Hepatocyte (in vitro differentiated cells): ENCODE measurements at regions not wholly inside any gene's neighbourhood (a gene's known extent, or its start where the extent isn't known, plus 50 kb on each side); places are given as distances from the start of the nearest gene placed in this dataset.
"Not testable (repeated sequence)": the region's sequence is repeated elsewhere in the genome, so short reads cannot be mapped to it uniquely, and the experiment has no call there.

Experiments
- DNase-seq: peaks from one replicate; pipeline ENCODE4 v3.0.0-alpha.2; 2016; ENCODE audit warnings: low spot score
- H2AFZ ChIP-seq: fragments of 200-600 bp; sonication (generic); 2 replicates; pipeline ENCODE4 v1.6.0; 2016; ENCODE audit warnings: antibody characterized with exemption, mild to moderate bottlenecking
- H3K27ac ChIP-seq: fragments of 200-600 bp; sonication (generic); 2 replicates; pipeline ENCODE4 v1.5.1; 2016; ENCODE audit warnings: mild to moderate bottlenecking
- H3K27me3 ChIP-seq: fragments of 200-600 bp; sonication (generic); 2 replicates; pipeline ENCODE4 v1.6.1; 2016
- H3K36me3 ChIP-seq: fragments of 200-600 bp; sonication (generic); replicated peaks from 2 replicates; pipeline ENCODE4 v1.5.1; 2016; ENCODE audit warnings: low read depth; ENCODE audit not compliant: insufficient read depth
- H3K4me1 ChIP-seq: fragments of 200-600 bp; sonication (generic); 2 replicates; pipeline ENCODE4 v1.5.1; 2016; ENCODE audit warnings: mild to moderate bottlenecking, moderate library complexity; ENCODE audit not compliant: insufficient read depth
- H3K4me2 ChIP-seq: fragments of 200-600 bp; sonication (generic); 2 replicates; pipeline ENCODE4 v1.6.0; 2016
- H3K4me3 ChIP-seq: fragments of 200-600 bp; sonication (generic); 2 replicates; pipeline ENCODE4 v1.5.1; 2016; ENCODE audit warnings: mild to moderate bottlenecking
- H3K79me2 ChIP-seq: fragments of 200-600 bp; sonication (generic); 2 replicates; pipeline ENCODE4 v1.6.0; 2017; ENCODE audit warnings: mild to moderate bottlenecking
- H3K9me2 ChIP-seq: fragments of 200-600 bp; sonication (generic); replicated peaks from 2 replicates; pipeline ENCODE4 v1.6.0; 2017; ENCODE audit warnings: mild to moderate bottlenecking; ENCODE audit not compliant: insufficient read depth
- H3K9me3 ChIP-seq: fragments of 200-600 bp; sonication (generic); 2 replicates; pipeline ENCODE4 v1.5.1; 2016; ENCODE audit warnings: low read depth, mild to moderate bottlenecking
- H4K20me1 ChIP-seq: fragments of 200-600 bp; sonication (generic); 2 replicates; pipeline ENCODE4 v1.6.0; 2016; ENCODE audit warnings: mild to moderate bottlenecking; ENCODE audit not compliant: insufficient read depth, poor library complexity, severe bottlenecking
- EZH2 ChIP-seq: fragments of 200-600 bp; sonication (generic); IDR thresholded peaks from 2 replicates; pipeline ENCODE4 v1.6.1; 2016; ENCODE audit warnings: antibody characterized with exemption, mild to moderate bottlenecking, borderline replicate concordance
- EZH2phosphoT487 ChIP-seq: fragments of 200-600 bp; sonication (generic); IDR thresholded peaks from one replicate; pipeline ENCODE4 v1.6.1; 2018; ENCODE audit warnings: antibody characterized with exemption, mild to moderate bottlenecking, low read depth, moderate library complexity; ENCODE audit not compliant: unreplicated experiment, severe bottlenecking
- WGBS: methylation state at CpG from one replicate; pipeline ENCODE4 v1.1.6; 2016; ENCODE audit warnings: low lambda C conversion rate; ENCODE audit errors: missing lambda C conversion rate; 5-methylcytosine and 5-hydroxymethylcytosine counted together
- TF ChIP-seq, protein P1 (sequence below): fragments of 200-600 bp; sonication (generic); IDR thresholded peaks from 2 replicates; pipeline ENCODE4 v1.5.1; 2016; ENCODE audit warnings: antibody characterized with exemption, mild to moderate bottlenecking; ENCODE audit not compliant: poor library complexity

DNA sequence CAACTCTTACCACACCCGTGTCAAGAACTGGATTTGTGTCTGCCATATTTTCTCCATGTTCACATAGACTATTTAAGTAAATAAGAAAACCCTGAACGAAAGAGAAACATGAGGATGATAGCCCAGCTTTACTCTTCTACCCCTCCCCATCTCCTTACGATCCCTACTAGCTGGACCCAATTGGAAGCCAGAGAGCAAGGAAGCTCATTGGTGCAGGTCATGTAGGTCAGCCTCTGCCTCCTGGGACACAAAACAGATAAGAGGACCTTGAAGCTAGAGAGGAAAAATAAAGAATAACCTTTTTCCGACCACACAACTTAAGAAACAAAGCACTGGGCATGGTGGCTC is 124.6 kb upstream of the ATF7IP start:
- Histone ChIP-seq H3K36me3 (no peaks in the 10 kb centered on the region), H3K4me3 (no peak overlapping the region), H3K4me1 (peaks cover 4% of the 10 kb centered on the region), H4K20me1 (no peaks in the 10 kb centered on the region), H3K4me2 (no peak overlapping the region), H3K9me2 (no peaks in the 10 kb centered on the region), H3K27ac (peak overlapping the region; percentile 69), H3K27me3 (no peaks in the 10 kb centered on the region), H2AFZ (peak overlapping the region; percentile 64), H3K79me2 (no peaks in the 10 kb centered on the region), H3K9me3 (peaks cover 6% of the 10 kb centered on the region)
- WGBS = 69% methylated on average over 4 of the region's 4 CpGs
- TF ChIP-seq EZH2 = no peak
- TF ChIP-seq EZH2phosphoT487 = no peak
- TF ChIP-seq, protein P1, sequence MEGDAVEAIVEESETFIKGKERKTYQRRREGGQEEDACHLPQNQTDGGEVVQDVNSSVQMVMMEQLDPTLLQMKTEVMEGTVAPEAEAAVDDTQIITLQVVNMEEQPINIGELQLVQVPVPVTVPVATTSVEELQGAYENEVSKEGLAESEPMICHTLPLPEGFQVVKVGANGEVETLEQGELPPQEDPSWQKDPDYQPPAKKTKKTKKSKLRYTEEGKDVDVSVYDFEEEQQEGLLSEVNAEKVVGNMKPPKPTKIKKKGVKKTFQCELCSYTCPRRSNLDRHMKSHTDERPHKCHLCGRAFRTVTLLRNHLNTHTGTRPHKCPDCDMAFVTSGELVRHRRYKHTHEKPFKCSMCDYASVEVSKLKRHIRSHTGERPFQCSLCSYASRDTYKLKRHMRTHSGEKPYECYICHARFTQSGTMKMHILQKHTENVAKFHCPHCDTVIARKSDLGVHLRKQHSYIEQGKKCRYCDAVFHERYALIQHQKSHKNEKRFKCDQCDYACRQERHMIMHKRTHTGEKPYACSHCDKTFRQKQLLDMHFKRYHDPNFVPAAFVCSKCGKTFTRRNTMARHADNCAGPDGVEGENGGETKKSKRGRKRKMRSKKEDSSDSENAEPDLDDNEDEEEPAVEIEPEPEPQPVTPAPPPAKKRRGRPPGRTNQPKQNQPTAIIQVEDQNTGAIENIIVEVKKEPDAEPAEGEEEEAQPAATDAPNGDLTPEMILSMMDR = no peak
- DNase-seq = no peak

DNA sequence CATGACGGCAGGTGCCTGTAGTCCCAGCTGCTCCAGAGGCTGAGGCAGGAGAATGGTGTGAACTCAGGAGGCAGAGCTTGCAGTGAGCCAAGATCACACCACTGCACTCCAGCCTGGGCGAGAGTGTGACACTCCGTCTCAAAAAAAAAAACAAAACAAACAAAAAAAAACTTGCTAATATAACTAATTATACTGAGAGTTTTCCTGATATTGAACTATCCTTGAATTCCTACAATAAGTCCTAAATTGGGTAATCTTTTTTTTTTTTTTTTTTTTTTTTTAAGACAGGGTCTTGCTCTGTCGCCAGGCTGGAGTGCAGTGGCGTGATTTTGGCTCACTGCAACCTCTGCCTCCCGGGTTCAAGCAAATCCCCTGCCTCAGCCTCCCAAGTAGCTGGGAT is 122.7 kb upstream of the ATF7IP start:
- not testable (repeated sequence) for H3K79me2 ChIP-seq, H4K20me1 ChIP-seq, H3K27me3 ChIP-seq, H3K4me3 ChIP-seq, H3K4me1 ChIP-seq, H3K27ac ChIP-seq, H2AFZ ChIP-seq, H3K9me3 ChIP-seq, H3K4me2 ChIP-seq, H3K9me2 ChIP-seq, H3K36me3 ChIP-seq, DNase-seq
- 92% methylated on average over 6 of the region's 6 CpGs for WGBS

DNA sequence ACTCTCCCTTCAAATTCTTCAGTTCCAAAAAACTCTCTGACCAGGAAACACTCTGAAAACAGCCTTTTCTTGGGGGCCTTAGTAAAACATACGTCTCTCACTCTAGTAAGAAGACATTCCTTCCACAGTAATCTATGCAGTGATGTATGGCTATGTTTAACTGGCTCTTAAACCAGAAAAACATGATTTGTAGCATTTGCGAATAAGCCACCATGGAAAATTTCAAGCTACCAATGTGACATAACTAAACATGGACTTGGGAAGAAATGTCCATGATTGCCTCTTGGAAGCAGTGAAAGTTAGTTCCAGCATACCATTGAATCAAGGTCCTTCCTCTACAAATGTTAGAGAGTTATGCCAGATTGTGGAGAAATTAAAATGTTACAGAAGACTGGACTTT is 121.5 kb upstream of the ATF7IP start:
- peaks cover 6% of the 10 kb centered on the region for H3K9me3 ChIP-seq
- H3K36me3 ChIP-seq = no peaks in the 10 kb centered on the region
- H2AFZ ChIP-seq = no peak overlapping the region
- H3K9me2 ChIP-seq = no peaks in the 10 kb centered on the region
- no peaks in the 10 kb centered on the region for H4K20me1 ChIP-seq
- no peak overlapping the region for H3K4me3 ChIP-seq
- H3K27me3 ChIP-seq = no peaks in the 10 kb centered on the region
- peaks cover 4% of the 10 kb centered on the region for H3K4me1 ChIP-seq
- peak overlapping the region; percentile 36 for H3K27ac ChIP-seq
- H3K4me2 ChIP-seq = no peak overlapping the region
- no peaks in the 10 kb centered on the region for H3K79me2 ChIP-seq
- TF ChIP-seq, protein P1 = no peak
- TF ChIP-seq EZH2phosphoT487 = no peak
- no peak for TF ChIP-seq EZH2
- WGBS = 88% methylated on average over 2 of the region's 2 CpGs
- no peak for DNase-seq

DNA sequence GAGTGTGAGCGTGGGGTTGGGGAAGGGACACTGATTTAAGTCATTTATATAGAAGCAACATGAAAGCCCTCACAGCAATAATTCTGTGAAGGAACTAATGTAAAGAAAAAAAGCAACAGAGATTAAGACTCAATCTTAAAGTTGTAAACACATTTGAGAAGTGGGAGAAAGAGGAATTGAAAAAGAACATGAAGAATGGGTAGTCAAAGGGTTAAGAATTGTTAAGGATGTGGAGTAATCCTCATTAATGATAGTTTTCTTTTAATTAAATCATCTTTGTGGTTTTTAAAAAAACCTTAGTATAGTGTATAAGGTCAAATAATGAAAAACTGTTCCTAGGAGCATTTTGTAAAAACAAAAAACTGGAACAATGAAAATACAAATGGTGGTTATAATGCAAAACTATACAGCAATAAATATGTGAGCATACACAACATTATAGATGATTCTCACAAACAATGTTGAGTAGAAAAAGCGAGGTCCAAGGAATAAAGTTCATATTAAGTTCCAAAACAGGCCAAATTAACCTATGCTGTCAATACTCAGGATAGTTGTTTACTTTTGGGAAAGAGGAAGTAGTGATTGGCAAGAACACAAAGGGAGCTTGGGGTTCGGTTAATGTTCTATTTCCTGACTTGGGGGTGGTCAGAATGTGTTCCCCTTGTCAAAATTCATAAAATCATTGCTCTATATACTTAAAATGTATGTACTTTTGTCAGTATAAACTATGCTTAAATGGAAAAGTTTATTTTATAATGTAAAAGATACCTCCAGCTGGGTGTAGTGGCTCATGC is 120.4 kb upstream of the ATF7IP start:
- H3K27ac ChIP-seq = no peak overlapping the region
- no peak overlapping the region for H3K4me2 ChIP-seq
- WGBS = 72% methylated on average over 3 of the region's 3 CpGs
- no peaks in the 10 kb centered on the region for H3K36me3 ChIP-seq
- H3K9me2 ChIP-seq = no peaks in the 10 kb centered on the region
- H3K4me1 ChIP-seq = no peaks in the 10 kb centered on the region
- no peak for DNase-seq
- TF ChIP-seq EZH2phosphoT487 (no peak), EZH2 (no peak)
- TF ChIP-seq, protein P1 = no peak
- H3K79me2 ChIP-seq = no peaks in the 10 kb centered on the region
- no peaks in the 10 kb centered on the region for H3K27me3 ChIP-seq
- no peak overlapping the region for H2AFZ ChIP-seq
- H4K20me1 ChIP-seq = no peaks in the 10 kb centered on the region
- no peak overlapping the region for H3K4me3 ChIP-seq
- H3K9me3 ChIP-seq = peaks cover 6% of the 10 kb centered on the region
